LNCAP (cell line): ENCODE measurements at regions not wholly inside any gene's neighbourhood (a gene's known extent, or its start where the extent isn't known, plus 50 kb on each side); places are given as distances from the start of the nearest gene placed in this dataset.

ENCODE experiments used
- CTCF ChIP-seq: fragments of 450-650 bp; IDR thresholded peaks from 2 replicates; pipeline ENCODE4 v1.5.1; 2017; ENCODE audit warnings: mild to moderate bottlenecking

DNA sequence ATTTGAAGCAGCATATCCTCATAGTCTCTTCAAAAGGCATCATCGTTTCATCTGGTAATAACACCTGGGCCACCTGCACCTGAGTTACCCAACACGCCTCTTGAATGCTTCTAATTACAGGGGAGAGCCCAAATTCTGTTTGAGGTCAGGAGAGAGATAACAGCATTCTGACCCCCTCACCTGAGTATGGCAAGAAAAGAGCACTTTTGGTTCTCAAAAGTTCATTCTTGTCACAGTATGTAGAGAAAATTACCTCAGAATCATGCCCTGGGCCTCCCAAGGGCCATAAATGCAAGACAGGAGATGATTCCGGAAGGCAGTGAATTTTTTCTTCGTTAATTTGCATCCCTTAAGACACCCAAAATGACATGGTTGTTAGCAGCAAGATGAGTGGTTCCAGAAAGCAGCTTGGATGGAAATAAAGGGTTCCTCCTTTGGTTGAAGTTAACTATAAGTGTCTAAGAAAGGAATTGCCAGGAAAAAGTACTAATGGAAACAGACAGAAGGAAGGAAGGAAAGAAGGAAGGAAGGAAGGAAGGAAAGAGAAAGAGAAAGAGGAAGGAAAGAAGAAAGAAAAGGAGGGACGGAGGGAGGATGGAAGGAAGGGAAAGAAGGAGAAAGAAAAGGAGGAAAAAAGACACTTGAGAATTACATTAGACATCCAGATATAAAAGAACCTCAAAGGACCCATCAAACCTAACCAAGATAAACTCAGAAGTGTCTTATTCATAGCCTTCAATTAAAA, 228.4 kb upstream of the RHOBTB1 start:
- TF ChIP-seq CTCF, result no peak

DNA sequence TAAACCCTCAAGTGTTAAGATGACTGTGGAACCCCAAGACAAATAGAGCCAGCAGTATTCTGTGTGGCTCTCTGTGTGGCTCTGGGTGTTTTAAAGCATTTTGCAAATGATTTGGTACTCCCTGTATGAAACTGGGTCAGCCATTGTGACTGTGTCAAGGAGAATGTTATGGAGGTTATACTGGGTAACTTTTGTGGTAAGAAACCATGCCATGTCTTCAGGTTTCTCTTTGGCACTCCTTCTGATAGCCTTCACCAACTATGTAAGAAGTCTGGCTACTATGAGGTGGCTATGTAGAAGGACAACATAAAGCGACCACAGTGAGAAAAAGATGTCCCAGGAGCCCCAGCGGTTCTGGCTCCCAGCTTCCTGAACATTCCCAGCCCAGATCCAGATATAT, 226.6 kb upstream of the RHOBTB1 start:
- TF ChIP-seq CTCF, result no peak

DNA sequence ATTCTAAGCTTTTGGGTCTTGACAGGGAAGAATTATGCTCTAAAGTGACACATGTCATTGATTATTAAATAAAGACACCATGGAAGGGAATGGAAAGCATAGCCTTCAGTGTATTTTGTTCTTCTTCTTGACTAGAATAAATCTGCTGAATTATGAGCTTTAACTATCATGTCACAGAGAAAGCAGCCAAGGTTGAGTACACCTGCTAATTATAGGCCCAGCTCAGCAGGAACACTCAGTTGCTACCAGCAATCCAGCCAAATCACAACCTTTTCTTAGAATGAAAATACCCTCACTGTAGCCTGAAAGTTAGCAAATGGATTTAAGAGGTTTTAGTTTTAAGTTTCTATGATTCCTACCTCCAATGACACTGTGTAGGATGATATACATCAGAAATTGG, 225.3 kb upstream of the RHOBTB1 start:
- no peak for TF ChIP-seq CTCF

DNA sequence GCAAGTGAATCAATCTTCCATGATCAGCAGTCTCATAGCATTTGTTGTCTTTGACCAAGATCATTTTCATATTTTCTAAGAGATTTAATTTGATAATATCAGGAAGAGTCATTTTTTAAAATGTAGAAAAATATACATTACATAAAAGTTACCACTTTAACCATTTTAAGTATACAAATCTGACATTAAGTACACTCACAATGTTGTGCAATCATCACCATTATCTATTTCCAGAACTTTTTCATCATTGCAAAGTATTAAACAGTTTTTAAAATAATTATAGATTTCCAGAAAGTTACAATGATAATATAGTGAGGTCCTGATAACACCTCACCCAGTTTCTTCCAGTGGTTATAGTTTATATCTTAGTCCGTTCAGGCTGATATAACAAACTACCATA, 222.5 kb upstream of the RHOBTB1 start:
- TF ChIP-seq CTCF, result no peak

GRCh38 chr10:61166065-61166464, 222.1 kb upstream of the RHOBTB1 start:
- TF ChIP-seq CTCF, result peak; percentile 42

DNA sequence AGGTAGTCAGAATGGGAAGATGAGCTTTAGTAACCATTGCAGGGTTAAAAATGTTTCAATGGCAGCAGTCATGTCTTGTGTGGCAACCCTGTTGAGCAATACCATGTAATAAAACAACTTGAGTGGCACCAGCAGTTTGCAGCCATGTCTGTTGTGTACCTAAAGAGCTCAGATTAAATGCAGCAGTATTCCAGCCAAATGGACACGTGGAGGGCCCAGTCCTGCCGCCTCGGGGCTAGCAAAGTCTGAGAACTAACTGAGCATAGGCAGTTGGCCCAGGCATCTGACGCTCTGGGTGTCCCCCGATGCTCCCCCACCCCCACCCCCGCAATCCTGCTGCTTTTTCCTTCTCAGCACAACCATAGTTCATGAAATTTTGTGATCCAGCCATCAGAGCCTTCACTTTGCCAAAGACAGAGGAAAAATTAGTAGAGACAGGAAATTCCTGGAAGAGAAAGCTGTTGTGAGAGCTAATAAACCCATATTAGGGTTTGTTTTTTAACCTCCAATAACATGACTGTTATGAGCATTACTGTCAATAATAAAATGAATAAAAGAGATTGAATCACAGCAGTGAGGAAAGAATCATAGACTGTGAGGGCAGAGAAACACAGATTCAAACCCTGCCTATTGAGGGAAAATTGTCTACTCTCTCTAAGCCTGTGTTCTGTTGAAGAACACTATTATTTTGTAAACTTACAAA, 220.6 kb upstream of the RHOBTB1 start:
- no peak for TF ChIP-seq CTCF

- TF ChIP-seq CTCF, result no peak
These were observed 219.4 kb upstream of the RHOBTB1 start for GRCh38 chr10:61163403-61163802.
